ENCODE measurements at regions not wholly inside any gene's neighbourhood (a gene's known extent, or its start where the extent isn't known, plus 50 kb on each side); places are given as distances from the start of the nearest gene placed in this dataset.

GRCh38 chr19:28519218-28519779 lies 693.7 kb downstream of the UQCRFS1 start (continued):
- TF ChIP-seq ZNF592 (IDR thresholded peaks at IDR 0.05) (no peak), ETV6 (conservative IDR thresholded peaks at IDR 0.05 in 1 of 2, IDR thresholded peaks at IDR 0.05 in 1 of 2; ENCODE audit: borderline replicate concordance in 1 of 2, low read depth in 1 of 2) (no peak), ATF7 (IDR thresholded peaks at IDR 0.05; ENCODE audit: low read depth) (no peak), GATAD2B (conservative IDR thresholded peaks at IDR 0.05; ENCODE audit: low read depth) (no peak), BRCA1 (IDR thresholded peaks at IDR 0.05; ENCODE audit: low read depth, low read length) (no peak), CHD4 (IDR thresholded peaks at IDR 0.05) (no peak), ZNF622 (IDR thresholded peaks at IDR 0.05) (no peak), BMI1 (IDR thresholded peaks at IDR 0.05; ENCODE audit: borderline replicate concordance) (no peak), KAT2A (conservative IDR thresholded peaks at IDR 0.05; ENCODE audit: control insufficient read depth, low read depth, low read length) (no peak)
- TF ChIP-seq, protein P1, sequence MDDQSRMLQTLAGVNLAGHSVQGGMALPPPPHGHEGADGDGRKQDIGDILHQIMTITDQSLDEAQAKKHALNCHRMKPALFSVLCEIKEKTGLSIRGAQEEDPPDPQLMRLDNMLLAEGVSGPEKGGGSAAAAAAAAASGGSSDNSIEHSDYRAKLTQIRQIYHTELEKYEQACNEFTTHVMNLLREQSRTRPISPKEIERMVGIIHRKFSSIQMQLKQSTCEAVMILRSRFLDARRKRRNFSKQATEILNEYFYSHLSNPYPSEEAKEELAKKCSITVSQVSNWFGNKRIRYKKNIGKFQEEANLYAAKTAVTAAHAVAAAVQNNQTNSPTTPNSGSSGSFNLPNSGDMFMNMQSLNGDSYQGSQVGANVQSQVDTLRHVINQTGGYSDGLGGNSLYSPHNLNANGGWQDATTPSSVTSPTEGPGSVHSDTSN (IDR thresholded peaks at IDR 0.05; ENCODE audit: insufficient replicate concordance, low read depth, low read length) = no peak
